ENCODE measurements at regions not wholly inside any gene's neighbourhood (a gene's known extent, or its start where the extent isn't known, plus 50 kb on each side); places are given as distances from the start of the nearest gene placed in this dataset.
"Not testable (repeated sequence)": the region's sequence is repeated elsewhere in the genome, so short reads cannot be mapped to it uniquely, and the experiment has no call there.

DNA sequence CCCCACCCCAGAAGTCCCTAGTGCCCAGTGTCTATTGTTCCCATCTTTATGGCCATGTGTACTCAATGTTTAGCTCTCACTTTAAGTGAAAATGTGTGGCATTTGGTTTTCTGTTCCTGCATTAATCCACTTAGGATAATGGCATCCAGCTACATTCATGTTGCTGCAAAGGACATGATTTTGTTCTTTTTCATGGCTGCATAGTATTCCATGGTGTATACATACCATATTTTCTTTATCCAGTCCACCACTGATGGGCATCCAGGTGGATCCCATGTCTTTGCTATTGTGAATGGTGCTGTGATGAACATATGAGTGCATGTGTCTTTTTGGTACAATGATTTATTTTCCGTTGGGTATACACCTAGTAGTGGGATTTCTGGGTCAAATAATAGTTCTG lies 58.2 kb upstream of the ZNF280D start:
- H3K79me2 ChIP-seq (ENCODE audit: control insufficient read depth in 1 of 2, insufficient read depth in 2 of 2, low read length in 2 of 2); H3K4me2 ChIP-seq (ENCODE audit: insufficient read depth in 1 of 2, low read depth in 2 of 2, low read length in 2 of 2); H4K8ac ChIP-seq (ENCODE audit: extremely low read depth, insufficient read depth, low read length); POLR2A ChIA-PET (ENCODE audit: partially characterized antibody); H2BK5ac ChIP-seq (ENCODE audit: low read depth, low read length); H3K18ac ChIP-seq (ENCODE audit: extremely low read depth, low read length); H3K27ac ChIP-seq (ENCODE audit: low read depth, low read length); FAIRE-seq; CTCF ChIA-PET (ENCODE audit: partially characterized antibody); H3K23me2 ChIP-seq (ENCODE audit: low read depth, low read length); H2BK120ac ChIP-seq (replicated peaks; ENCODE audit: low read depth, low read length); H3K23ac ChIP-seq (ENCODE audit: insufficient read length); H3K79me1 ChIP-seq (ENCODE audit: low read depth, low read length); H3K56ac ChIP-seq (replicated peaks; ENCODE audit: insufficient read length, low read depth, low read length); H4K20me1 ChIP-seq (replicated peaks in 1 of 2; ENCODE audit: control insufficient read depth in 1 of 2, insufficient read depth in 2 of 2, low read length in 2 of 2); H2AFZ ChIP-seq (ENCODE audit: low read length); H3K27me3 ChIP-seq (replicated peaks in 1 of 4; ENCODE audit: control insufficient read depth in 3 of 4, extremely low read depth in 1 of 4, insufficient read depth in 3 of 4, low read length in 3 of 4); H2BK12ac ChIP-seq (ENCODE audit: low read depth, low read length); H3K9me3 ChIP-seq (ENCODE audit: insufficient read depth in 2 of 2, low read depth in 1 of 2, low read length in 1 of 2); H3K4me1 ChIP-seq (replicated peaks in 1 of 4; ENCODE audit: control insufficient read depth in 3 of 4, insufficient read depth in 4 of 4, low read length in 3 of 4); H2BK20ac ChIP-seq (ENCODE audit: low read length); H3K14ac ChIP-seq (ENCODE audit: insufficient read length); H2BK15ac ChIP-seq (ENCODE audit: low read length); H3K4ac ChIP-seq (replicated peaks; ENCODE audit: insufficient read length, low read depth, low read length); H4K91ac ChIP-seq (replicated peaks; ENCODE audit: insufficient read length, low read length); DNase-seq (ENCODE audit: low read depth in 1 of 2, low spot score in 2 of 2); H4K5ac ChIP-seq (ENCODE audit: insufficient read length, low read depth, low read length); H2AK5ac ChIP-seq (ENCODE audit: low read depth, low read length); H3K36me3 ChIP-seq (ENCODE audit: control insufficient read depth in 2 of 4, insufficient read depth in 4 of 4, low read length in 3 of 4); H3K4me3 ChIP-seq (ENCODE audit: extremely low read depth in 1 of 4, insufficient read depth in 2 of 4, low read depth in 3 of 4, low read length in 4 of 4); H3K9ac ChIP-seq (replicated peaks in 1 of 4; ENCODE audit: extremely low read depth in 1 of 4, low read depth in 3 of 4, low read length in 3 of 4): not testable (repeated sequence)
- peak; percentile 86 for TF ChIP-seq KDM1A (IDR thresholded peaks at IDR 0.05; ENCODE audit: borderline replicate concordance, low read length)
- 87% methylated on average over 1 of the region's 1 CpG; no CpG with 5 or more reads in 1 of the 2 experiments for WGBS, 2 experiments (ENCODE audit: extremely low coverage in 1 of 2, insufficient coverage in 1 of 2, insufficient read length in 1 of 2, insufficient replicate concordance in 2 of 2, low coverage in 1 of 2, low lambda C conversion rate in 2 of 2, missing lambda C conversion rate in 1 of 2)
